SK-N-DZ (cell line): ENCODE measurements at regions not wholly inside any gene's neighbourhood (a gene's known extent, or its start where the extent isn't known, plus 50 kb on each side); places are given as distances from the start of the nearest gene placed in this dataset.

ENCODE experiments used
- DNase-seq: peaks from one replicate; pipeline ENCODE4 v3.0.0-alpha.2; 2015; ENCODE audit warnings: low spot score

DNA sequence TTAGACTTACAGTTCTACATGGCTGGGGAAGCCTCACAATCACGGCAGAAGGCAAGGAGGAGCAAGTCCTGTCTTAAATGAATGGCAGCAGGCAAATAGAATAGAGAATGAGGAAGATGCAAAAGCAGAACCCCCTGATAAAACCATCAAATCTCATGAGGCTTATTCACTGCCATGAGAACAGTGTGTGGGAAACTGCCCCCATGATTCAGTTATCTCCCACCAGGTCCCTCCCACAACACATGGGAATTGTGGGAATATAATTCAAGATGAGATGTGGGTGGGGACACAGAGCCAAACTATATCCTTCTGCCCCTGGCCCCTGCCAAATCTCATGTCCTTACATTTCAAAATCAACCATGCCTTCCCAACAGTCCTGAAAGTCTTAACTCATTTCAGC is 367.1 kb downstream of the MED10 start:
- no peak for DNase-seq

DNA sequence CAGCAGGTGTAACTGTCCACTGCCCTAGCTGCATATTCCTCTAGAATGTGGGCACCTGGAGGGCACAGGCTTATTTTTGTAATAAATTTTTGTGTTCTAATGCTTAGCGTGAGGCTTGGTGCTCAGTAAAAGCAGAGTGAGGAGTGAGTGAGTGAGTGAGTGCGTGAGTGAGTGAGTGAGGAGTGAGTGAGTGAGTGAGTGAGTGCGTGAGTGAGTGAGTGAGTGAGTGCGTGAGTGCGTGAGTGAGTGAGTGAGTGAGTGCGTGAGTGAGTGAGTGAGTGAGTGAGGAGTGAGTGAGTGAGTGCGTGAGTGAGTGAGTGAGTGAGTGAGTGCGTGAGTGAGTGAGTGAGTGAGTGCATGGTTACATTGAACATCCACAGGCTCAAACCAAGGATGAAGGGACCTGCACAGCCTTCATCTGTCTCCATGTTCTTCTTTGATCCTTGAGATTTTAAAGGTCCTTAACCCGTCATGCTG is 371.5 kb downstream of the MED10 start:
- no peak for DNase-seq

DNA sequence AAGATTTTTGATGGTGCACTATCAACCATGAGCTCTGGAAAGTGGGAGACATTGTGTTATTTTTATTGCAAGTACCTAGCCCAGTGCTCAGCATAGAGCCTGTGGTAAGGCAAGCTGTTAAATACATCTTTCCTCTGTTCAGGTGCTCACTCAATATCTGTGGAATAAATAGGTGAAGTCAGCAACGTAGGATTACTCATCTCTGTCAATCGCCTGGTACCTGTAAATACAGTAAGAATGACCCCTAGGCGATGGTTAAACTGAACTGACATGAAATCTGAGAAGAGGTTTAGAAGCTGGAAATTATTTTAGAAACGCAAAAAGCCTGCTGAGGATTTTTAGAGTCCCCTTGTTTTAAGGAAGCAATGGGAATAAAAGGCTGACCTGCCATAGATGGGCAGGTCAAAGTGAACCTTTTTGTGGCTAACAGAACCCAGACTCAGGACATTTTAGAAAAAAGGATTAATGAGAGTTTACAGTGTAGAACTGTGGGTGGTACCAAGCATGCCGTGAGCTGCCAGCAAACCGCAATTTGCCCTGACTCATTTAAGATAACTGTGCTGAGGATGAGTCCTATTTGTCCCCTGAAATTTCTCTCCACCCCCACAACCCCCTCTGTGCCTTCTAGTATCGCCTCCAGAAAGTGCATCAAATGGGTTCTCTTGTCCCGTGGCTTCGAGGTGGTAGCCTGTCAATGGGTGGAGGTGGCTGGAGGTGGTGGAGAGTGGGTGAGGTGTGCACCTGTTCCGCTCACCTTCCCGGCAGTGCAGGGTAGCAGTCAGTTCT is 375.1 kb downstream of the MED10 start:
- DNase-seq = no peak

GRCh38 chr5:6000867-6001266 is 377.5 kb downstream of the MED10 start:
- no peak for DNase-seq

GRCh38 chr5:5995819-5996218 is 382.5 kb downstream of the MED10 start:
- no peak for DNase-seq

DNA sequence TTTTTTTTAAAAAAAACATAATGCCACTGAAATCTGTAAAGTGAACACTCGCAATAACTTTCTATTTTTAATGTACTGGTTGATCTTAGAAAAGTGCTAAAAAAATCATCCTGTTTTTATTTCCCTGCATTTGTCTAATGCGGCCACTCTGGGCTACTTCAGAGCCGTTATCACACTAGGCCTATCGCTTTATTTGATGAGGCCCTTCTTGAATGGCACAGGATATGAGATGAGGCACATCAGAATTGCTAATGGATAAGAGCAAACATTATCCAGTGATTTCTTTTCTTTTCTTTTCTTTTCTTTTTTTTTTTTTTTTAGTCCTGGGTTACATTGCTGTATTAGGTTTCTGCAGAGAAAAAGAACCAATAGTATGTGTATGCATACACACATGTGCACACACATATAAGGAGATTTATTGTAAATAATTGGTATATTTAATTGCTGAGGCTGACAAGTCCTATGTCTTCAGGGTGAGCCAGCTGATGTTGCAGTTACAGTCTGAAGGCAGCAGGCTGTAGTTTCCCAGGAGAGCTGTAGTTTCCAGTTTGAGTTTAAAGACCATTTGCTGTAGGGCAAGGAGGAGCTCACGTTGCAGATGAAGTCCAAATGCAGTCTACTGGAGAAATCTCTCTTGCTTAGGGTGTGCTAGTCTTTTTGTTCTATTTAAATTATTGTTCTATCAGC is 391.7 kb downstream of the MED10 start:
- DNase-seq = no peak

- no peak for DNase-seq
Observed at GRCh38 chr5:5985332-5985731, 393.0 kb downstream of the MED10 start.

DNA sequence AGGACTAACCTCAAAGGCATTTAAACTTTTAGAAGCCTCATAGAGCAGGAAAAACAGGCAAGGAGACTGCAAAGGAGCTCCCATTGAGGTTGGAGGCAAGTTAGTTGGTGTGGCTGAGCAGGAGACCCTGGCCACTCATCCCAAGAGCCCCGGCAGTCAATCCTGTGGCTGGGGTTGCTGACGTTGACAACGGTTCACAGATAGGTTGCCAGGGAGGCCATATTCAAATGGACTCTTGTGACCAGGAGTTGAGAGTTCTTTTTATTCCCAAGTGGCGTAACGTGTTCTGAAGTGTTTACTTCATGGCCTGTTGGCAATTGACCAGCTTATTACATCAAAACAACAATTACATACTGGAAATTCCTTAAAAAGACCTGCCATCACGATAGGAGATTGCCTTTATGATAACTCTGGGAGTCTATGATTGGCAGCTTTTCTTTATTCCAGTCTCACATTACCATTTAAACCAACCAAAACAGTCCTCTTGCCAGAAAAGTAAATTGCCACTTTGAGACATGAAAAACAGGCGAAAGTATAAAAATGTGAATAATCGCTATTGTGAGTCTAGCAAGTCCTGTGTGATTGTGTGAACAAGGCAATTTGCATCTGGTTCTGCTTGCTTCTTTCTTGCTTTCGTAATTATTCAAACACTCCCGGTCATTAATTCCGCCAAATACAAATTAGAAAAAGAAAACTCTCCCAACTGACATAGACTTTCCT is 394.9 kb downstream of the MED10 start:
- no peak for DNase-seq

DNA sequence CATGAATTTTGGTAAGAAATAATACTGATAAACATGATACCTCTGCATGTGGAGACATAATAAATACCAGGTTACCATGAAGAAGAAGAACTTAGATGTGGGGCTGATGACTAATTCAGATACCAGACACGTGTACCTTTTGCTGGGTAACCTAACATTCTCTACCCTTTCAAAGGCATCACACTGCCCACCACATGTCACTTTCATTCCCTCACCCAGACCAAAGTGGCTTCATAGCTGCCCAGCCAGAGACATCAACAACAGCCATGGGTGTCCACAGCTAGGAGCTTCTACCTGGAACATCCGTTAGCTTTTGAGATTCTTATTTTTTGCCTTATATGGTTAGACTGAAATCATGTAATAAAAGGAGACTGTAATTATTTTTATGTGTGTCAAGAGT is 396.8 kb downstream of the MED10 start:
- DNase-seq = no peak

DNA sequence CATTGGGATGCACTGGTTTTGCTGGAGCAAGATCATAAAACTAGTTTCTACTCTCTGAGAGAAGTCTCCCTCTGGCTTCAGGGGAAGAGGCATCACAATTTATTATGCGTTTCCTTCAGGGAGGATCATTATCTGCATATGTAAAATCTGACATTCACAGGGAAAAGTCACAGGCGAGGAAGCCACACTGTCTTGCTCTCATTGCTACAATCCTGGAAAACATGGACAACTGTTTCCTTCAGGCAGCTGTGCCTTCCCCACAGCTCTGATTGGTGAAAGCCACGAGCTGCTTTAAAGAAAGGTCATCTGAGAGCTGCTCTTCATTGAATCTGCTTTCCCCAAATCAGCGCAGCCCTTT is 397.8 kb downstream of the MED10 start:
- no peak for DNase-seq

GRCh38 chr5:5979761-5980537 is 398.4 kb downstream of the MED10 start:
- no peak for DNase-seq

DNA sequence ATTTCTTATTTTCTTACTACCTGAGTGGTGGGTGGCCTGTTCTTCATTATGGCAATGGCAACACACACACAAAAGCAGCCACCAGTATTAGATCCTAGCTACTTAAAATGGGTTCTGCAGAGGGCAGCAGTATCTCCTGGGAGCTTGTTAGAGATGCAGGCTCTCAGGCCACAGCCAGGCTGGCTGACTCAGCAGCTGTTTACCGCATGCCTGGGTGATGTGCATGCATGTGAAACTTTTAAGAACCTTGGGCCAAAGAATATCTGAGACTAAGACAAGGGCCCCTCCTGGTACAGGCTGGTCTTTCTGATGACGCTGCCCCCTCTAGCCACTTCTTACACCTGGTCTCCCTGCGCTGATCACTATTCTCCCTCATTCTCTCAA is 399.0 kb downstream of the MED10 start:
- DNase-seq = no peak

- no peak for DNase-seq
Observed at GRCh38 chr5:5978501-5979376, 399.6 kb downstream of the MED10 start.

GRCh38 chr5:5971203-5971602 is 407.1 kb downstream of the MED10 start:
- no peak for DNase-seq

GRCh38 chr5:5969942-5970483 is 408.3 kb downstream of the MED10 start:
- DNase-seq = no peak

GRCh38 chr5:5968981-5969380 is 409.4 kb downstream of the MED10 start:
- no peak for DNase-seq

GRCh38 chr5:5967944-5968343 is 410.4 kb downstream of the MED10 start:
- DNase-seq = no peak

GRCh38 chr5:5967373-5967772 is 411.0 kb downstream of the MED10 start:
- no peak for DNase-seq

DNA sequence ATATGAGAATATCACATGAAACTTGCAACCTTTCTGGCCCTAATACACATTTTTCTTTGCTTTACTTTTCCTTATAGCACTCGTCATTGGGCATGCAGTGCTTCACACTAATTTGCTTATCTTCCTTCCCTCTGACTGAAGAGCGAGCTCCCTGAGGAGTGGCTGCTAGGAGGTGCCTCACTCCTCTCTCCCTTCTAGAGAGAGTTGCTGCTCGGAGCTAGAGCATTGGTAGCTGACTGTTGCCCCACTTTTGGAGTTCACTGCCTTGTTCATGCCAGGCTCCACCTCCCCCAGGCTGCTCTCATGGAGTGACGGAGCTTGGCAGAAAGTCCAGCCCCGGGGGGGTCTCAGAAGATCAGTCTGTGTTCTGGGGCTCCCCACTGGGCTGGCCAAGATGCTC is 413.2 kb downstream of the MED10 start:
- no peak for DNase-seq

GRCh38 chr5:5964347-5964746 is 414.0 kb downstream of the MED10 start:
- DNase-seq = no peak

DNA sequence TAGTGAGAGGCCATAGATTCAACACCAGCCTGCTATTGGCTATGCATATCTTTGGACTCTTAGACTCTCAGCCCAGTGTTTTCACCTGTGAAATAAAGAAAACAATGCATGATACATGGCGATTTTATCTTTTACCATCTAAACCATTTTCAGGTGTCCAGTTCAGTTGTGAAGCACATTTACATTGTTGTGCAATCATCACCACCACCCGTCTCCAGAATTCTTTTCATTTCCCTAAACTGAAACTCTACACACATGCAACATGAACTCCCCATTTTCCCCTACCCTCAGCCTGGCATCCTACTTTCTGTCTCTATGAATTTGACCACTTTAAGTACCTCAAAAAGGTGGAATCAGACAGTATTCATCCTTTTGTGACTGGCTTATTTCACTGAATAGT is 420.6 kb downstream of the MED10 start:
- DNase-seq = no peak
